IMR-90 (cell line): ENCODE measurements at regions not wholly inside any gene's neighbourhood (a gene's known extent, or its start where the extent isn't known, plus 50 kb on each side); places are given as distances from the start of the nearest gene placed in this dataset.

Experiments used
- ATAC-seq: fragments of 200-7000 bp; cut with Tn5 transposase; 2 replicates; pipeline ENCODE4 v1.9.1; 2020; ENCODE audit warnings: low read depth, mild to moderate bottlenecking, moderate library complexity
- BruUV-seq: library from RNA; stranded (reverse); fragments of 400-500 nt; replicated peaks from 2 replicates; lab custom pipeline; 2021; lab: Mats Ljungman, UMichigan
- CTCF ChIA-PET: fragments of 300-600 bp; formaldehyde crosslinking; extraction: SDS; loops from one replicate; lab custom pipeline; 2021; ENCODE audit warnings: antibody characterized with exemption; lab: Yijun Ruan, JAX
- POLR2A ChIA-PET: fragments of 300-600 bp; sonication (Branson Sonifier 250); formaldehyde crosslinking; loops from one replicate; lab custom pipeline; 2022; ENCODE audit warnings: antibody characterized with exemption; ENCODE audit not compliant: unreplicated experiment; lab: Charles Lee
- DNase-seq: peaks from one replicate; pipeline ENCODE4 v3.0.0; 2013
- H2AFZ ChIP-seq: replicated peaks from 2 replicates; pipeline ENCODE3; 2013; ENCODE audit warnings: low read length, mild to moderate bottlenecking; ENCODE audit not compliant: poor library complexity
- H2AK5ac ChIP-seq: 2 replicates; pipeline ENCODE4 v1.6.1; 2013; ENCODE audit warnings: low read depth, low read length, inconsistent platforms
- H2AK9ac ChIP-seq: replicated peaks from 2 replicates; pipeline ENCODE3; 2013; ENCODE audit warnings: mild to moderate bottlenecking, low read depth, low read length, moderate library complexity; ENCODE audit not compliant: poor library complexity
- H2BK120ac ChIP-seq: 2 replicates; pipeline ENCODE4 v1.6.1; 2013; ENCODE audit warnings: low read depth, low read length, inconsistent platforms
- H2BK15ac ChIP-seq: 3 replicates; pipeline ENCODE4 v1.6.1; 2013; ENCODE audit warnings: low read depth, low read length, inconsistent platforms
- H2BK20ac ChIP-seq: 2 replicates; pipeline ENCODE4 v1.6.1; 2013; ENCODE audit warnings: low read depth, mild to moderate bottlenecking, inconsistent platforms, low read length, moderate library complexity
- H2BK5ac ChIP-seq: 2 replicates; pipeline ENCODE4 v1.6.1; 2013; ENCODE audit warnings: mild to moderate bottlenecking, low read depth, low read length, inconsistent platforms; ENCODE audit not compliant: poor library complexity, severe bottlenecking
- H3K14ac ChIP-seq: replicated peaks from 2 replicates; pipeline ENCODE4 v1.6.1; 2013; ENCODE audit warnings: low read depth, low read length, inconsistent platforms
- H3K18ac ChIP-seq: 2 replicates; pipeline ENCODE4 v1.6.1; 2013; ENCODE audit warnings: low read depth, low read length, control low read depth
- H3K23ac ChIP-seq: 2 replicates; pipeline ENCODE4 v1.6.1; 2013; ENCODE audit warnings: low read depth, low read length, inconsistent platforms
- H3K27ac ChIP-seq: 2 replicates; pipeline ENCODE4 v1.5.1; 2013; ENCODE audit warnings: mild to moderate bottlenecking, control low read depth, low read length; ENCODE audit not compliant: insufficient read depth
- H3K27me3 ChIP-seq: 2 replicates; pipeline ENCODE4 v1.6.1; 2013; ENCODE audit warnings: low read length; ENCODE audit not compliant: control insufficient read depth, insufficient read depth
- H3K36me3 ChIP-seq: 2 replicates; pipeline ENCODE4 v1.6.1; 2013; ENCODE audit warnings: low read length, mixed read lengths; ENCODE audit not compliant: control insufficient read depth, insufficient read depth
- H3K4ac ChIP-seq: 2 replicates; pipeline ENCODE4 v1.6.1; 2013; ENCODE audit warnings: low read depth, low read length, inconsistent platforms
- H3K4me1 ChIP-seq: 2 replicates; pipeline ENCODE4 v1.6.1; 2013; ENCODE audit warnings: low read length, mixed read lengths; ENCODE audit not compliant: control insufficient read depth, insufficient read depth
- H3K4me2 ChIP-seq: 2 replicates; pipeline ENCODE4 v1.6.1; 2013; ENCODE audit warnings: low read depth, mild to moderate bottlenecking, control low read depth, low read length, moderate library complexity
- H3K4me3 ChIP-seq: 2 replicates; pipeline ENCODE4 v1.5.1; 2013; ENCODE audit warnings: low read depth, mild to moderate bottlenecking, control low read depth, low read length, moderate library complexity; ENCODE audit not compliant: insufficient read depth
- H3K56ac ChIP-seq: 2 replicates; pipeline ENCODE4 v1.6.1; 2013; ENCODE audit warnings: low read length, inconsistent platforms; ENCODE audit not compliant: insufficient read depth; ENCODE audit errors: extremely low read depth
- H3K79me1 ChIP-seq, 2 experiments: 2 replicates each; pipeline ENCODE4 v1.6.1; 2013; ENCODE audit warnings: low read length in 2 of 2, inconsistent platforms in 1 of 2, low read depth in 1 of 2
- H3K9ac ChIP-seq: 2 replicates; pipeline ENCODE4 v1.6.1; 2013; ENCODE audit warnings: low read depth, low read length, control low read depth
- H3K9me1 ChIP-seq: 2 replicates; pipeline ENCODE4 v1.6.1; 2013; ENCODE audit warnings: low read length, inconsistent platforms; ENCODE audit not compliant: insufficient read depth
- H3K9me3 ChIP-seq: 2 replicates; pipeline ENCODE4 v1.6.1; 2013; ENCODE audit warnings: low read length; ENCODE audit not compliant: control insufficient read depth, insufficient read depth
- H4K20me1 ChIP-seq: 2 replicates; pipeline ENCODE4 v1.6.1; 2013; ENCODE audit warnings: low read length, inconsistent platforms; ENCODE audit not compliant: insufficient read depth
- H4K5ac ChIP-seq: 2 replicates; pipeline ENCODE4 v1.6.1; 2013; ENCODE audit warnings: mild to moderate bottlenecking, low read depth, low read length, control low read depth
- H4K8ac ChIP-seq, 2 experiments: 2 replicates each; pipeline ENCODE4 v1.6.1; 2013; ENCODE audit warnings: low read depth in 2 of 2, low read length in 2 of 2, control low read depth in 1 of 2, inconsistent platforms in 1 of 2
- H4K91ac ChIP-seq: 2 replicates; pipeline ENCODE4 v1.6.1; 2013; ENCODE audit warnings: low read depth, low read length, inconsistent platforms; ENCODE audit not compliant: insufficient read depth
- BHLHE40 ChIP-seq: fragments of 150-350 bp; IDR thresholded peaks from 2 replicates; pipeline ENCODE4 v1.6.1; 2016; ENCODE audit warnings: mild to moderate bottlenecking, low read depth, low read length
- CEBPB ChIP-seq: IDR thresholded peaks from 2 replicates; pipeline ENCODE4 v1.6.1; 2012; ENCODE audit warnings: low read depth, low read length, improper control_type of control experiment
- CHD1 ChIP-seq: IDR thresholded peaks from 2 replicates; pipeline ENCODE4 v1.6.1; 2012; ENCODE audit warnings: low read depth, low read length, improper control_type of control experiment
- CTCF ChIP-seq: conservative IDR thresholded peaks from 2 replicates; pipeline ENCODE4 v1.5.1; 2012; ENCODE audit warnings: mild to moderate bottlenecking, low read depth, low read length, improper control_type of control experiment
- ELK1 ChIP-seq: fragments of 150-350 bp; IDR thresholded peaks from 2 replicates; pipeline ENCODE4 v1.6.1; 2016; ENCODE audit warnings: low read depth, mild to moderate bottlenecking, low read length, moderate library complexity, borderline replicate concordance
- NFE2L2 ChIP-seq: fragments of 150-350 bp; IDR thresholded peaks from 2 replicates; pipeline ENCODE4 v1.6.1; 2016; ENCODE audit warnings: low read depth, mild to moderate bottlenecking, low read length
- POLR2A ChIP-seq: IDR thresholded peaks from 2 replicates; pipeline ENCODE4 v1.6.1; 2012; ENCODE audit warnings: mild to moderate bottlenecking, low read depth, low read length
- RAD21 ChIP-seq: IDR thresholded peaks from 2 replicates; pipeline ENCODE4 v1.6.1; 2012; ENCODE audit warnings: low read length, improper control_type of control experiment
- SMC3 ChIP-seq: fragments of 150-350 bp; IDR thresholded peaks from 2 replicates; pipeline ENCODE4 v1.6.1; 2016; ENCODE audit warnings: low read depth, mild to moderate bottlenecking, antibody characterized with exemption, low read length, moderate library complexity
- USF2 ChIP-seq: fragments of 150-350 bp; IDR thresholded peaks from 2 replicates; pipeline ENCODE4 v1.6.1; 2017; ENCODE audit warnings: mild to moderate bottlenecking, antibody characterized with exemption, low read length, low read depth
- WGBS, 2 experiments: methylation state at CpG; one replicate each; pipeline versions ENCODE4 v1.1.5 to v1.1.7; 2013; ENCODE audit warnings: missing lambda C conversion rate in 2 of 2; ENCODE audit not compliant: insufficient read length in 1 of 2; ENCODE audit errors: extremely low coverage in 2 of 2; 5-methylcytosine and 5-hydroxymethylcytosine counted together
- dilution Hi-C: fragments of 300-500 bp; cut with HindIII; formaldehyde crosslinking; loops from one replicate; pipeline ENCODE4 v1.14.3; 2018; ENCODE audit warnings: low sequenced_read_pairs; ENCODE audit not compliant: unreplicated experiment
- in situ Hi-C: fragments of 300-500 bp; cut with MboI; formaldehyde crosslinking; loops from 3 replicates; pipeline ENCODE4 v1.14.3; 2019; ENCODE audit warnings: low sequenced_read_pairs, inconsistent platforms, mixed read lengths
- intact Hi-C: fragments of 100-400 bp; cut with micrococcal nuclease; formaldehyde crosslinking; loops from 2 replicates; pipeline ENCODE4 v1.10.0; 2022

GRCh38 chr4:171718069-171718468 lies 95.1 kb upstream of the GALNTL6 start:
- in situ Hi-C loops = no loop called here
- H3K36me3 ChIP-seq = no peaks in the 10 kb centered on the region
- DNase-seq (no peak), ATAC-seq (no peak)
- H3K9ac ChIP-seq = no peak overlapping the region
- H3K56ac ChIP-seq = no peak overlapping the region
- TF ChIP-seq SMC3 (no peak), RAD21 (no peak), NFE2L2 (no peak), CEBPB (no peak), BHLHE40 (no peak), POLR2A (no peak), CTCF (no peak), ELK1 (no peak), CHD1 (no peak), USF2 (no peak)
- H2BK20ac ChIP-seq = no peak overlapping the region
- H4K20me1 ChIP-seq = no peaks in the 10 kb centered on the region
- H3K4me3 ChIP-seq = no peak overlapping the region
- no peak overlapping the region for H4K8ac ChIP-seq
- no peak overlapping the region for H2AK5ac ChIP-seq
- H3K23ac ChIP-seq = no peak overlapping the region
- peaks cover 15% of the 10 kb centered on the region for H3K9me3 ChIP-seq
- ChIA-PET POLR2A (no interaction called here), CTCF (no interaction called here)
- intact Hi-C loops = no loop called here
- no peak overlapping the region for H3K4me2 ChIP-seq
- BruUV-seq = no TSS peak
- H3K27me3 ChIP-seq = no peaks in the 10 kb centered on the region
- H3K4ac ChIP-seq = no peak overlapping the region
- H3K18ac ChIP-seq = no peak overlapping the region
- no peaks in the 10 kb centered on the region for H3K9me1 ChIP-seq
- H3K4me1 ChIP-seq = no peaks in the 10 kb centered on the region
- no CpG with 5 or more reads among the region's 1 CpG for WGBS, 2 experiments
- H2AFZ ChIP-seq = no peak overlapping the region
- H2BK120ac ChIP-seq = no peak overlapping the region
- no peaks in the 10 kb centered on the region for H3K79me1 ChIP-seq
- no peak overlapping the region for H2BK15ac ChIP-seq
- dilution Hi-C loops = no loop called here
- no peak overlapping the region for H3K14ac ChIP-seq
- no peak overlapping the region for H4K5ac ChIP-seq
- no peak overlapping the region for H4K91ac ChIP-seq
- no peak overlapping the region for H2BK5ac ChIP-seq
- no peak overlapping the region for H3K27ac ChIP-seq
- no peak overlapping the region for H2AK9ac ChIP-seq
